Astrocyte (in vitro differentiated cells and primary cell): ENCODE measurements at regions not wholly inside any gene's neighbourhood (a gene's known extent, or its start where the extent isn't known, plus 50 kb on each side); places are given as distances from the start of the nearest gene placed in this dataset.

Experiments used
- CTCF ChIP-seq: IDR thresholded peaks from 2 replicates; pipeline ENCODE4 v1.5.1; 2011; ENCODE audit warnings: low read depth, mild to moderate bottlenecking, inconsistent platforms, low read length, moderate library complexity; ENCODE audit not compliant: insufficient read depth
- EZH2 ChIP-seq: IDR thresholded peaks from 2 replicates; pipeline ENCODE4 v1.6.1; 2012; ENCODE audit warnings: mild to moderate bottlenecking, low read length, inconsistent platforms; ENCODE audit not compliant: insufficient read depth

GRCh38 chr14:54177019-54177418 is 219.8 kb upstream of the CDKN3 start:
- TF ChIP-seq CTCF (no peak), EZH2 (no peak)
